ENCODE measurements at regions not wholly inside any gene's neighbourhood (a gene's known extent, or its start where the extent isn't known, plus 50 kb on each side); places are given as distances from the start of the nearest gene placed in this dataset.
"Not testable (repeated sequence)": the region's sequence is repeated elsewhere in the genome, so short reads cannot be mapped to it uniquely, and the experiment has no call there.

- no peak for DNase-seq (ENCODE audit: low spot score)
Measured at GRCh38 chr1:198978523-198978922, 339.7 kb downstream of the PTPRC start.

- DNase-seq (ENCODE audit: low spot score), result no peak
Measured at GRCh38 chr1:198986036-198986435, 347.2 kb downstream of the PTPRC start.

GRCh38 chr1:198986442-198986841 lies 347.6 kb downstream of the PTPRC start:
- DNase-seq (ENCODE audit: low spot score), result no peak

- no peak for DNase-seq (ENCODE audit: low spot score)
Measured at GRCh38 chr1:199002661-199003060, 363.8 kb downstream of the PTPRC start.

- no peak for DNase-seq (ENCODE audit: low spot score)
Measured at GRCh38 chr1:199007423-199007822, 368.6 kb downstream of the PTPRC start.

- no peak for DNase-seq (ENCODE audit: low spot score)
Measured at GRCh38 chr1:199009447-199009846, 370.6 kb downstream of the PTPRC start.

- no peak for DNase-seq (ENCODE audit: low spot score)
Measured at GRCh38 chr1:199010492-199010891, 371.7 kb downstream of the PTPRC start.

GRCh38 chr1:199010933-199011332 lies 372.1 kb downstream of the PTPRC start:
- DNase-seq (ENCODE audit: low spot score), result no peak

GRCh38 chr1:199015799-199016198 lies 377.0 kb downstream of the PTPRC start:
- no peak for DNase-seq (ENCODE audit: low spot score)

GRCh38 chr1:199018471-199019135 lies 379.8 kb downstream of the PTPRC start:
- DNase-seq (ENCODE audit: low spot score), result no peak

GRCh38 chr1:199020051-199020450 lies 381.2 kb downstream of the PTPRC start:
- DNase-seq (ENCODE audit: low spot score), result no peak

GRCh38 chr1:199020904-199021303 lies 382.1 kb downstream of the PTPRC start:
- DNase-seq (ENCODE audit: low spot score), result no peak

GRCh38 chr1:199029401-199029800 lies 390.6 kb downstream of the PTPRC start:
- DNase-seq (ENCODE audit: low spot score), result no peak

- no peak for DNase-seq (ENCODE audit: low spot score)
Measured at GRCh38 chr1:199029855-199030254, 391.0 kb downstream of the PTPRC start.

GRCh38 chr1:199030541-199030940 lies 391.7 kb downstream of the PTPRC start:
- DNase-seq (ENCODE audit: low spot score), result not testable (repeated sequence)

GRCh38 chr1:199031170-199031569 lies 392.3 kb downstream of the PTPRC start:
- not testable (repeated sequence) for DNase-seq (ENCODE audit: low spot score)

- DNase-seq (ENCODE audit: low spot score), result not testable (repeated sequence)
Measured at GRCh38 chr1:199032479-199032878, 393.6 kb downstream of the PTPRC start.

GRCh38 chr1:199033661-199034060 lies 394.8 kb downstream of the PTPRC start:
- no peak for DNase-seq (ENCODE audit: low spot score)

- DNase-seq (ENCODE audit: low spot score), result no peak
Measured at GRCh38 chr1:199038156-199038555, 399.3 kb downstream of the PTPRC start.

- no peak for DNase-seq (ENCODE audit: low spot score)
Measured at GRCh38 chr1:199040076-199040905, 401.5 kb downstream of the PTPRC start.

GRCh38 chr1:199041173-199041914 lies 402.5 kb downstream of the PTPRC start:
- DNase-seq (ENCODE audit: low spot score), result no peak

GRCh38 chr1:199042193-199042592 lies 403.4 kb downstream of the PTPRC start:
- DNase-seq (ENCODE audit: low spot score), result no peak

GRCh38 chr1:199044191-199044590 lies 405.4 kb downstream of the PTPRC start:
- DNase-seq (ENCODE audit: low spot score), result no peak

Data from HuH-7.5 (cell line).